Colonic mucosa (tissue), 4 donors: ENCODE measurements at regions not wholly inside any gene's neighbourhood (a gene's known extent, or its start where the extent isn't known, plus 50 kb on each side); places are given as distances from the start of the nearest gene placed in this dataset.

Experiments
- DNase-seq: peaks from one replicate; pipeline ENCODE4 v3.0.0-alpha.2; 2020
- H3K27ac ChIP-seq: fragments of 200-600 bp; one replicate; pipeline ENCODE4 v1.8.0; 2021
- H3K27me3 ChIP-seq: fragments of 200-600 bp; one replicate; pipeline ENCODE4 v1.8.0; 2021
- H3K36me3 ChIP-seq: fragments of 200-600 bp; one replicate; pipeline ENCODE4 v1.8.0; 2021
- H3K4me1 ChIP-seq: fragments of 200-600 bp; one replicate; pipeline ENCODE4 v1.8.0; 2021; ENCODE audit warnings: mild to moderate bottlenecking
- H3K4me3 ChIP-seq: fragments of 200-600 bp; one replicate; pipeline ENCODE4 v1.8.0; 2021
- H3K9ac ChIP-seq, 2 donors: one replicate each; pipeline ENCODE4 v1.7.0; 2013; ENCODE audit warnings: control low read depth in 2 of 2, low read depth in 2 of 2, low read length in 2 of 2
- H3K9me3 ChIP-seq: fragments of 200-600 bp; one replicate; pipeline ENCODE4 v1.8.0; 2021
- CTCF ChIP-seq: fragments of 200-600 bp; IDR thresholded peaks from one replicate; pipeline ENCODE4 v1.8.0; 2022; ENCODE audit warnings: antibody characterized with exemption, mild to moderate bottlenecking
- intact Hi-C: fragments of 100-400 bp; cut with DNase I; formaldehyde crosslinking; loops from one replicate; pipeline ENCODE4 v1.14.1; 2022
- donor health status: healthy.
- donor health status: DM: no; HTN: no; CAD: no.
- donor health status: DM: no; HTN: no; CAD: no.

GRCh38 chr21:17949421-17949820 lies 130.3 kb upstream of the C21orf91 start:
- H3K4me3 ChIP-seq: no peak overlapping the region
- no peak for TF ChIP-seq CTCF
- H3K4me1 ChIP-seq: no peaks in the 10 kb centered on the region
- H3K27ac ChIP-seq: no peak overlapping the region
- H3K9me3 ChIP-seq: no peaks in the 10 kb centered on the region
- H3K36me3 ChIP-seq: no peaks in the 10 kb centered on the region
- no peak overlapping the region for H3K9ac ChIP-seq
- intact Hi-C loops: no loop called here
- H3K27me3 ChIP-seq: no peaks in the 10 kb centered on the region
- DNase-seq: no peak

GRCh38 chr21:17947531-17947930 lies 128.4 kb upstream of the C21orf91 start:
- no peak for DNase-seq
- no peak overlapping the region for H3K27ac ChIP-seq
- intact Hi-C loops: no loop called here
- no peak overlapping the region for H3K9ac ChIP-seq
- H3K4me1 ChIP-seq: no peaks in the 10 kb centered on the region
- H3K36me3 ChIP-seq: no peaks in the 10 kb centered on the region
- H3K27me3 ChIP-seq: no peaks in the 10 kb centered on the region
- TF ChIP-seq CTCF: no peak
- H3K9me3 ChIP-seq: no peaks in the 10 kb centered on the region
- no peak overlapping the region for H3K4me3 ChIP-seq

GRCh38 chr21:17931080-17931479 lies 111.9 kb upstream of the C21orf91 start:
- Histone ChIP-seq H3K9me3 (no peaks in the 10 kb centered on the region), H3K4me1 (no peaks in the 10 kb centered on the region), H3K36me3 (no peaks in the 10 kb centered on the region), H3K4me3 (no peak overlapping the region), H3K9ac (no peak overlapping the region), H3K27ac (no peak overlapping the region), H3K27me3 (no peaks in the 10 kb centered on the region)
- TF ChIP-seq CTCF: no peak
- intact Hi-C loops: no loop called here
- DNase-seq: no peak

- no peak overlapping the region for H3K27ac ChIP-seq
- no peak for TF ChIP-seq CTCF
- no peaks in the 10 kb centered on the region for H3K36me3 ChIP-seq
- H3K4me1 ChIP-seq: no peaks in the 10 kb centered on the region
- no peak overlapping the region for H3K9ac ChIP-seq
- intact Hi-C loops: no loop called here
- H3K9me3 ChIP-seq: no peaks in the 10 kb centered on the region
- DNase-seq: no peak
- no peaks in the 10 kb centered on the region for H3K27me3 ChIP-seq
- H3K4me3 ChIP-seq: no peak overlapping the region
These were observed 110.9 kb upstream of the C21orf91 start for GRCh38 chr21:17930093-17930492.

- Histone ChIP-seq H3K4me3 (no peak overlapping the region), H3K27me3 (no peaks in the 10 kb centered on the region), H3K9me3 (no peaks in the 10 kb centered on the region), H3K4me1 (no peaks in the 10 kb centered on the region), H3K9ac (no peak overlapping the region), H3K27ac (no peak overlapping the region), H3K36me3 (no peaks in the 10 kb centered on the region)
- DNase-seq: no peak
- intact Hi-C loops: no loop called here
- no peak for TF ChIP-seq CTCF
These were observed 110.4 kb upstream of the C21orf91 start for GRCh38 chr21:17929510-17929909.

- H3K36me3 ChIP-seq: no peaks in the 10 kb centered on the region
- no peak for TF ChIP-seq CTCF
- H3K9ac ChIP-seq: no peak overlapping the region
- no peak overlapping the region for H3K4me3 ChIP-seq
- no peak overlapping the region for H3K27ac ChIP-seq
- H3K9me3 ChIP-seq: no peaks in the 10 kb centered on the region
- no peaks in the 10 kb centered on the region for H3K27me3 ChIP-seq
- no peak for DNase-seq
- H3K4me1 ChIP-seq: no peaks in the 10 kb centered on the region
- intact Hi-C loops: no loop called here
These were observed 106.7 kb upstream of the C21orf91 start for GRCh38 chr21:17925899-17926298.
